ENCODE measurements at regions not wholly inside any gene's neighbourhood (a gene's known extent, or its start where the extent isn't known, plus 50 kb on each side); places are given as distances from the start of the nearest gene placed in this dataset.

GRCh38 chr2:59912042-59912441, 641.4 kb downstream of the BCL11A start:
- no peak for TF ChIP-seq CTCF (IDR thresholded peaks at IDR 0.05)
- no peak for TF ChIP-seq POLR2AphosphoS5 (IDR thresholded peaks at IDR 0.05)
